Stimulated activated CD4-positive, alpha-beta T cell treated with anti-CD3 and anti-CD28 coated beads, Interleukin-4, amount 100 ng/mL, for 4 hours (primary cell): ENCODE measurements at regions not wholly inside any gene's neighbourhood (a gene's known extent, or its start where the extent isn't known, plus 50 kb on each side); places are given as distances from the start of the nearest gene placed in this dataset.

Experiments
- DNase-seq, 2 experiments: peaks; one replicate each; pipeline ENCODE4 v3.0.0-alpha.2; 2020

GRCh38 chr1:239263801-239264200 is 122.6 kb upstream of the CHRM3 start:
- DNase-seq: no peak

GRCh38 chr1:239262538-239262937 is 123.8 kb upstream of the CHRM3 start:
- DNase-seq: no peak

- DNase-seq: no peak
Observed at GRCh38 chr1:239261521-239261920, 124.8 kb upstream of the CHRM3 start.

DNA sequence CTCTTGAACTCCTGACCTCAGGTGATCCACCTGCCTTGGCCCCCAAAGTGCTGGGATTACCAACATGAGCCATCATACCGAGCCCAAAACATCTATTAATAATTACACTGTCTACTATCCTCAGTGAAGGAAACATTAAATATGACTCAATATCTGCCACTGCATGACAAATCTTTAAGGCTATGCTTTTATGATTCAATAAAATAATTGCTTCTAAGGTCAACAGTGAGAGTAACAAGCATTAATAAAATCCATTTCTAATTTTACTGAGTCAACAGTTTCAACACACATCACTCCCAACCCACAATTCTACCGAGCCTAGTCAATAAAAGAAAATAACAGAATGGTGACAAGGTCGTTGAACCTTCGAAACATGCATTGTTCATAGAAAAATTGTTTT is 125.5 kb upstream of the CHRM3 start:
- DNase-seq: no peak

DNA sequence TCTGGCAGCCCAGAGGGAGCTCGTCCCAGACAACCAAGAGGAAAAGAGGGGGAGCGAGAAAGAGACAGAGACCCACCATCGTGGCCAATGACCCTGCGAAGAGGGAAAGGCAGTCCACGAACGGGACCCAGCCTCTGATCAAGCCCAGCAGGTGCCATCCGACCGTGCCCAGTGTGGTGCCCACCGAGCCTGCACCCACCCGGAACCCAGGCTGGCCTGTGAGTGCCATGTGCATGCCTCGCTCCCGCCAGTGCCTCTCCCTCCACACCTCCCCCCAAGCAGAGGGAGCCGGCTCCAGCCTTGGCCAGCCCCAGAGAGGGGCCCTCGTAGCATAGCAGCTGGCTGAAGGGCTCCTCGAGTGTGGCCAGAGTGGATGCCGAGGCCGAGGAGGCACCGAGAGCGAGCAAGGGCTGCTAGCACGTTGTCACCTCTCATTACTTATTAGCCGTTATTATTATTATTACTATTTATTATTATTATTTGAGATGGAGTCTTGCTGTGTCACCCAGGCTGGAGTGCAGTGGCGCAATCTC is 130.7 kb upstream of the CHRM3 start:
- DNase-seq: no peak

DNA sequence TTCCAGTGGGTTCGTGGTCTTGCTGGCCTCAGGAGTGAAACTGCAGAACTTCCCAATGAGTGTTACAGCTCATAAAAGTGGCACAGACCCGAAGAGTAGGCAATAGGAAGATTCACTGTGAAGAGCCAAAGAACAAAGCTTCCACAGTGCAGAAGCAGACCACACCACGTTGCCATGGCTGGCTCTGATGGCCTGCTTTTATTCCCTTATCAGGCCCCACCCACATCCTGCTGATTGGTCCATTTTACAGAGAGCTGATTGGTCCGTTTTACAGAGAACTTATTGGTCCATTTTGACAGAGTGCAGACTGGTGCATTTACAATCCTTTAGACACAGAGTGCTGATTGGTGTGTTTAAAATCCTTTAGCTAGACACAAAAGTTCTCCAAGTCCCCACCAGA is 131.4 kb upstream of the CHRM3 start:
- no peak for DNase-seq

- no peak for DNase-seq
Observed at GRCh38 chr1:239253032-239253431, 133.3 kb upstream of the CHRM3 start.

- DNase-seq: no peak
Observed at GRCh38 chr1:239250353-239251035, 135.9 kb upstream of the CHRM3 start.

DNA sequence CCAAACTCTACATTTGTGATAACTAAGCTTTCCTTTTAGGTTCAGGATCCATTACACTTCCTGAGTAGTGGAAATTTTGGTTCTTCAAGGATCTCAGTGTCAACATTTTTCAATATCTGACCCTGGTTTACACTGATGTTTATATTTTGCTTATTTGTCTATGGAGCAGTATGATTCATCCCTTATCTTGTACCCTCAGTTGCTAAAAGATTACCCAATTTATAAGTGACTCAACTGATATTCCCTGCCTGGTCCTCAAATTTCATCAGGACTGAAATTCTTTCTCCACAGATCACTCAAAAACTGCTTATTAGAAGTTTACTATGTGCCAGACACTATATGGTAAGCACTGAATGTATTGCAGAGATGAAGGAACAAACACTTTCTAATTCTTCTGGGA is 139.1 kb upstream of the CHRM3 start:
- DNase-seq: no peak

GRCh38 chr1:239244084-239244483 is 142.3 kb upstream of the CHRM3 start:
- DNase-seq: no peak

- DNase-seq: no peak
Observed at GRCh38 chr1:239243006-239243405, 143.4 kb upstream of the CHRM3 start.

GRCh38 chr1:239242404-239242803 is 144.0 kb upstream of the CHRM3 start:
- DNase-seq: no peak

DNA sequence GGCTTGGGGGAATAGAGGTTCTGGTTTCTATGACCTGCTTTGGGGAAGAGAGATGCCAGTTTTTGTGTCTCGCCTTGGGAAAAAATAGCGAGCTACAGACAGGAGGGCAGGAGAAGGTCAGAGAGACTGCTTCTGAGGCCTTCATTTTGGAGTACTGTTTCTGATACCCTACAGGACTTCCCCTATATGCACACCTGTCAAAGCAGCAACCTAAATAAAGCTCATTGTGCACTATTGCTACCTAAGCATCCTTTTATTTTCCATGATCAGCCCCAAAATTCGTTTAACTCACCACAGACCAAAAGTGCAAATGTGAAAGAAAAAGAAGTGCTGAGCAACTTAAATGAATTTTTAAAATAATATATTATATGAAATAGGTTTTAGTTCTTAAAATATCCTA is 145.6 kb upstream of the CHRM3 start:
- DNase-seq: no peak

- no peak for DNase-seq
Observed at GRCh38 chr1:239239529-239239928, 146.8 kb upstream of the CHRM3 start.

- DNase-seq: no peak
Observed at GRCh38 chr1:239237912-239238311, 148.5 kb upstream of the CHRM3 start.

GRCh38 chr1:239233626-239234025 is 152.7 kb upstream of the CHRM3 start:
- no peak for DNase-seq

- no peak for DNase-seq
Observed at GRCh38 chr1:239232921-239233320, 153.4 kb upstream of the CHRM3 start.

- DNase-seq: no peak
Observed at GRCh38 chr1:239228451-239228850, 157.9 kb upstream of the CHRM3 start.

GRCh38 chr1:239225396-239225795 is 161.0 kb upstream of the CHRM3 start:
- DNase-seq: no peak

DNA sequence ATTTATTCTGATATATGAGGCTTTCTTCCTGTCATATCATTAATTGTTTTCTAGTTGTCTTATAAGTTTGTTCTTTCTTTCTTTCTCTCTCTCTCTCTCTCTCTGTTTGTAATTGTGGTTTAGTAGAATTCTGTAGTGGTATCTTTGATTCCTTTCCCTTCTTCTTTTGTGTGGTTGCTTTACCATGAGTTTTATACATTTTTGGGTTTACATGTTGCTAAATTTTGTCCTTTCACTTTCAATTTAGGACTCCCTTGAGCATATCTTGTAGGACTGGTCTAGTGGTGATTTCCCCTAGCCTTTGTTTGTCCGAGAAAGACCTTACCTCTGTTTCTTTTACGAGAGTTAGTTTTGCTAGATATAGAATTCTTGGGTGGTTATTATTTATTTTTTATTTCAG is 162.3 kb upstream of the CHRM3 start:
- DNase-seq: no peak

DNA sequence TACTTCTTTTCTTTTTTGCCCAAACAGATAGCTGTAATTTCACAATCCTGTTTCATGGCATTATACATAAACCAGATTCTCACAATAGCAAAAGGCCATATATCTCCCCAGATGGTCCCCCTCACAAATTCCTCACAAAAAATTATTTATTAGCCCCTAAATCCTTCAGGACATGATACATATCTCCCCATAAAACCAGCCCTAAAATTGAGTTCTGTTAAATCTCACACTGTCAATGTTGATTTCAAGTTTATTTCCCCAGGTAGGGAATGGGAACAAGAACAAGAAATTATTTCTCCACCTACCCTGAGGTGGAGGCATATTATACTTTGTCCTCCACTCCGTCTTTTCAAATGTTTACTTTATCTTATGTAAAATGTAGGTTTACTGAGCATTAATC is 163.4 kb upstream of the CHRM3 start:
- DNase-seq: no peak

DNA sequence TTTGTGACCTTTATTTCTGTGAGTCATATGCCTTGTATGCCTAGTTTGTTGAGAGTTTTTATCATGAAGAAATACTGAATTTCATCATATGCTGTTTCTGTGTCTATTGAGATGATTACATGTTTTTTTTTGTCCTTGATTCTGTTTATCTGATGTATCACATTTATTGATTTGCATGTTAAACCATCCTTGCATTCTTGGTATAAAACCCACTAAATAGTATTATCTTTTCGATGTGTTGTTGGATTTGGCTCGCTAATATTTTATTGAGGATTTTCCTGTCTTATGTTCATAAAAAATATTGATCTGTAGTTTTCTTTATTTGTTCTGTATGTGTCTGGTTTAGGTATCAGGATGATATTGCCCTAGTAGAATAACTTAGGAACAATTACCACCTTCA is 164.7 kb upstream of the CHRM3 start:
- no peak for DNase-seq

GRCh38 chr1:239219679-239220078 is 166.7 kb upstream of the CHRM3 start:
- no peak for DNase-seq

DNA sequence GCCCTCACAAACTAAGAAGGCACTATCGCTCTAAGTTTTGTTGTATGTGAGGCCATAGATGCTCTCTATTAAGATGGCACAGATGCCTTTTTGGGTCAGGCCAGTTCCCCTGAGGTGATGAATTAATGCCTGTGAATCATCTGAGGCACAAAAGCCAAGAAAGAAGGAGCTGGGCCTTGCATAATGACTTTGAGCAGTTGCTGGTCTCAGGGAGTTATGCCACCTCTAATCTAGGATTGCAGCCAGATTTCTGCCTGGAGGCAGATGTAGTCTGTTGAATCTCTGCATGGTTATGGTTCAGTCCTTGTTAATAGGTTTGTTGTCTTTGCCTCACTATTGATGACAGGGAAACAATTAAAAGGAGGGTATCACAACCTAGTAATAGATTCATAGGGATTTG is 168.1 kb upstream of the CHRM3 start:
- DNase-seq: no peak

DNA sequence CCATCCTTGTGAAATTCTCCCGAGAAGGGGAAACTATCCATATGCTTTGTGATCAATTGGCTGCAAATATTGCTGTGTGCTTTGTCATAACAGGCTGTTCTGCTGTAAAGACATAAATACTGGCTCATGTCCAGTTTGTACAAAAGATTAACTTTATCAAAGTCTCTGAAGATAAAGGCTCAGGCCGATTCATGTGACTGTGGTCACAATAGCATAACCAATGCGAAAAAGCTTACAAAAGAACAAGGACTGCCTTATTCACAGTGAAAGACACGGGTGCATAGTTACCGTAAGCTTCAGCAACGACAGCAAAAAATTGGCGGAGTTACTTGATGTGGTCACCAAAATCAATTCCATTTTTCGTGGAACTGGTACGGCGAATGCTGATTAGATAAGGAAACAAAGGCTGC is 173.6 kb upstream of the CHRM3 start:
- no peak for DNase-seq
